NCI-H1694 (cell line): ENCODE measurements at regions not wholly inside any gene's neighbourhood (a gene's known extent, or its start where the extent isn't known, plus 50 kb on each side); places are given as distances from the start of the nearest gene placed in this dataset.
"Not testable (repeated sequence)": the region's sequence is repeated elsewhere in the genome, so short reads cannot be mapped to it uniquely, and the experiment has no call there.

ENCODE experiments used
- DNase-seq: peaks from one replicate; lab custom pipeline; 2025; lab: John Stamatoyannopoulos, UW

DNA sequence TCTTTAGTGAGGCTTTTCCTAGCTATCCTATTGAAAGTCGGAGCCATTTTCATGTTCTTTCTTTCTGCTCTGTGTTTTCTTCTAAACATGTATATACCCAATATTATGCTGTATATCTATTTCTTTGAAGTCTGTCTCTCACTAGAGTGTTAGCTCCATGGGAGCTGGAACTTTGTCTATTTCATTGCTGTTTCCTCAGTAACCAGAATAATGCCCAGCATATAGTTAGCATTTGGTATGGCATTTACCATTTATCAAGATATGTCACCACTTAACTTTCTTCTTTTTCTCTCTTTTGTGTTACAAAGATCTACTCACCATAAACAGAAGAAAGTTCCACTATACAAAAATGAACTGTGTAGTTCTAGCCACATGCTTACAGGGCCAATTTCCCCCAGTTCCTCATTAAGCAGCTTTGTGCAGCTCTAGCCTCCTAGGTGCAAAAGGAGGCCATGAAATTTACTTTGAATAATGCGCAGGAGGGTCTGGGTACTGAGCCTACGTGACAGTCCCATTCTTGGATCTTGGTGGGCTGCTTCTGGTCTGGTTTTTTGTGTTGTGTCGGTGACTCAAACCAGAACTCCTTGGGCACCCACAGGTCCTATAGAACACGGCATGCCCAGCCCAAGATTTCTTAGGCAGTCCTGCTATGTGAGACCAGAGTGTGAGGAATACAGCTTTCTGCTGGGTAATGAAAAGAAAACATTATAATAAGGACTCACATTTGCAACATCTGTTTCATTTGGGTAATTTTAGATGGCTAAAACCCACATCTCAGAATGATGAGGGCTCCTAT is 302.3 kb upstream of the IGFBP7 start:
- no peak for DNase-seq

- no peak for DNase-seq
These were observed 300.3 kb upstream of the IGFBP7 start for GRCh38 chr4:57410331-57411052.

GRCh38 chr4:57405359-57405758 is 295.2 kb upstream of the IGFBP7 start:
- DNase-seq: no peak

GRCh38 chr4:57404483-57404882 is 294.3 kb upstream of the IGFBP7 start:
- DNase-seq: no peak

- DNase-seq: no peak
These were observed 293.4 kb upstream of the IGFBP7 start for GRCh38 chr4:57403591-57403990.

- no peak for DNase-seq
These were observed 291.4 kb upstream of the IGFBP7 start for GRCh38 chr4:57401586-57401985.

DNA sequence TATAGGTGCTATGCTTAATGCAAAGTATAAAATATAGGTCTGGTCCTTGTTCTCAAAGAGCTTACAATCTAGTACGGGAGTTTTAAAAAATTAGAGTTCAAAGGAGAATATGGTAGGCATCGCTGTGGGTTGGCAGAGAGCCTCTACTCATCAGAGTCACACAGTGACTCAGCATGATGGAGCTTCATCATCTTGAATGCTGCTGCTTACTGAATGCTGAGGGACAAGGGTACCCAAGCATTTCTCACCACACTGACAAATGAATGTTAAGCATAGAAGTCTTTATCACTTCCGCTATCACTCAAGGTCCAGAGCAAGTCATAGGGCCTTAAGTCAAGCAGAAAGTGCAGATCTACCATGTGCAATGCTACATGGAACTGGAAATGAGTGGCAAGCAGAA is 268.6 kb upstream of the IGFBP7 start:
- DNase-seq: no peak

GRCh38 chr4:57374866-57375595 is 264.8 kb upstream of the IGFBP7 start:
- no peak for DNase-seq

- DNase-seq: no peak
These were observed 263.8 kb upstream of the IGFBP7 start for GRCh38 chr4:57373991-57374390.

DNA sequence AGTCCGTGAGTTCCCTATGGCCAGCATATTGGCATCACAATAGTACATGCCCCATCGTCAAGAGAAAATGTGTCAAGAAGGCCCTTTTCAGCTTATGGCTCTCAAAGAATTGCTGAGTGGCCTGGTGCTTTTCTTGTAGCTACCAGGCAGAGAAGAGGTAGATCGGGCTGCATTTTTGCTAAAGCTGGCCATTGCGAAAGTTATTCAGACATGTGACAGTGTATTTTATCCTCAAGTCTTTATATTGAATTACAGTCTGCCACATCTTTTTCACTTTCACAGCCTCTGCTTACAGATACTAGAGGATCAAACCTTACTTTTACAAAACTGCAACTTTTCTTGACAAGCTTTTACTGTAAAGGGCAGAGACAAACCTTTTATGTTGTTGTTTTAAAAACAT is 261.5 kb upstream of the IGFBP7 start:
- DNase-seq: no peak

DNA sequence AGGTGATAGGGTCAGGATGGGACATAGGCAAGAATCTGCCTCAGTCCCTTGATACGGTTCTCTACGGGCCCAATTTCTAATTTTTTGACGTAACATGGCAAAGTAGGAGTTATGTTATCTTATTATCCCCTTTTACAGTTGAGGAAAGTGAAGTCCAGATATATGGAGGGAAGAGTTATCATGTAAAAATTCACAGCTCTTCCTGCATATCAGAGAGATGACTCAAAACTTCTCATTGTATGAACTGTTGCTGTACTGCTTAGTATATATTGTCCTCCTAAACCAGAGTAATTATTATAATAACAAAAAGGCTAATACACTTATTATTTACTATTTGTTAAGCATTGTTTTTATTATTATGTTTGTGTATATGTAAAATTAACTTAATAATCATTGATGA is 260.5 kb upstream of the IGFBP7 start:
- DNase-seq: no peak

DNA sequence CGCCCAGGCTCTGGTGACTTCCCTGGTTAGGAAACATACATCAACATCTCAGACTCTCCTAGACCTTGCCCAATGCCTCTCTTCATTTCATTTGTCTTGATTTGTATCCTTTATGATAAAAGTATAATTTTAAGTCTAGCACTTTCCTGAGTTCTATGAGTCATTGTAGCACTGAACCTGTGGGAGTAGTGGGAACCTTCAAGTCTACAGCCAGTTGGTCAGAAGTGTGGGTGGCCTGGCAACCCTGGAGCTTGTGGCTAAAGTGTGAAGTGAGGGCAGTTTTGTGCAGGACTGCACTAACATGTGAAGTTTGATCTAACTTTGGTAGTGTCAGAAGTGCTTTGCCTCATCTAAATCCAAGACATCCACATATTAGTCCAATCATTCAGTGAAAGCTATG is 259.3 kb upstream of the IGFBP7 start:
- no peak for DNase-seq

DNA sequence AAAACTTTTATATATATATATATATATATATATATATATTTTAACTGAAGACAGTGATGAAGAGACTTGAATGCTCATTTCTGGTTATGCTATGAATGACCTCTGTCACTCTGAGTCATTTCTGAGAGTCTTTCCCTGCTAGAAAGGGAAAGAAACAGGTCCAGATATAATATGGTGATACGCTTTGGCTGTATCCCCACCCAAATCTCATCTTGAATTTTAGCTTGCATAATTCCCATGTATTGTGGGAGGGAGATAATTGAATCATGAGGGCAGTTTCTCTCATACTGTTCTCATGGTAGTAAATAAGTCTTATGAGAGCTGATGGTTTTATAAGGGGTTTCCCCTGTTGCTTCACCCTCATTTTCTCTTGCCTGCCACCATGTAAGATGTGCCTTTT is 254.1 kb upstream of the IGFBP7 start:
- no peak for DNase-seq

- no peak for DNase-seq
These were observed 253.2 kb upstream of the IGFBP7 start for GRCh38 chr4:57363346-57363745.

- DNase-seq: no peak
These were observed 250.5 kb upstream of the IGFBP7 start for GRCh38 chr4:57360681-57361080.

DNA sequence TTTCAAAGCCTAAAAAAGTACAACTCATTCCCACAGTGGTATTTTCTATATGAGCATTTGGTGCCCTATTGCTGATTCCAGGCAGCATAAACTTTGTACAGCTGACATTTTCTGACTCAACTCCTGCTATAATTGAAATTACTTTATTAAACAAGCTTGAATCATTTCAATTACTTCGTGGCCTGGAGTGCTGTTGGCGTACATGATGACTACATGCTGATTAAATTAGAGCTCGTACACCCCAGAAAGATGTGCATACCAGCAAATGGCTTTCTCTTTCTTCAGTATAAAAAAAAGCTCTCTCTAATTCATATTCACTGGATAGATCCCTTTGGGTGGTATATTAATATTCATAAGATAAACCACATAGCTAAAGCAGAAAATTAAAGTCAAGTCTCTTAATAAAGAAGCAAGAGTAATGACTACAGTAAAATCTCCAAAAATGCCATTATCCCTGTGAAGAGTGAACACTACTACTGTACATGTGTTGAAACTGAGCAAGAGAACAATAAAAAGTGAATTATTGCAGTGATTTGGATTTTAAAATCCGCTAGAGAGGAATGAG is 245.0 kb upstream of the IGFBP7 start:
- no peak for DNase-seq

DNA sequence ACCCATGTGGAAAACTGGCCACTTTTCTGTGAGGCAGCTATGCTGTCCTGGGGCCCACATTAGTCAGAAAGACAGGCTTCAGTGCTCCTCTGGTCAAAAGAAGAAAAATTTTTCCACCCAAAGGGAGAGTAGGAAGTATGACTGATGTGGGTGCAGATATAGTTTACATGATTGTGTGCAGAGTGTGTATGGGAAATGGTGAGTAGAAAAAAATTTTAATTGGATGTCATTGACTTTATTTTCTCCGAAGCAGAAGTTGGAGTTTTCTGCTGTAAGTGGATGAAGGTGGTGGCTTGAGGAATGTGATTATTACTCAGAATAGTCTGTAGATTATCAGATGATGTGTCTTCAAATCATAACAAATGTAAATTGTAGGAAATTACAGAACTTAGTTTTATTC is 241.5 kb upstream of the IGFBP7 start:
- no peak for DNase-seq

- no peak for DNase-seq
These were observed 234.1 kb upstream of the IGFBP7 start for GRCh38 chr4:57344296-57344695.

DNA sequence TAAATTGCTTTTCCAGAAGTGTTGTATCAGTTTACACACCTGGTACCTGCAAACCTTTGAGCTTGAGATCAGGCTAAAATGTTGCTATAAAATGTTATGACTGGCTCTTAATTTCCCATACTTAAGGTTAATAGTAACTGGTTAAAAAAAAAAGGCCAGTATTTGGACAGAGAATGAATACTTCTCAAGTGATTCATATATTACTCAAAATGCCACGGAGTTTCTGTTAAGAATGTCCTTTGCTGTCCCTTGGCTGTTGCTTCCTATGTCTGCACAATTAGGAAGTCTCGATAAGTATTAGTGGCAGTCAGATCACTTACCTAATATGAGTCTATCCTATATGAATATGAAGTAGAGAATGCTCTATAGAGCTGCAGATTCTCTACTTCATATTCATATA is 232.2 kb upstream of the IGFBP7 start:
- no peak for DNase-seq

DNA sequence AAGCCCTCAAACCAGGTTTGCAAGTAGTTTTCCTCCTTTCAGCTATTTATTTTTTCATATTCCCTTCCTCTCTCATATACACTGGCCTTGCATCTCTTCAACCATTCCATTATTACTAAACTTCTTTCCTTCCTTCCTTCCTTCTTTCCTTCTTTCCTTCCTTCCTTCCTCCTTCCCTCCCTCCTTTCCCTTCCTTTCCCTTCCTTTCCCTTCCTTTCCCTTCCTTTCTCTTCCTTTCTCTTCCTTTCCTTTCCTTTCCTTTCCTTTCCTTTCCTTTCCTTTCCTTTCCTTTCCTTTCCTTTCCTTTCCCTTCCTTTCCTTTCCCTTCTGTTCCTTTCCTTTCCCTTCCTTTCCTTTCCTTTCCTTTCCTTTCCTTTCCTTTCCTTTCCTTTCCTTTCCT is 228.7 kb upstream of the IGFBP7 start:
- not testable (repeated sequence) for DNase-seq

- DNase-seq: no peak
These were observed 223.5 kb upstream of the IGFBP7 start for GRCh38 chr4:57333684-57334083.

DNA sequence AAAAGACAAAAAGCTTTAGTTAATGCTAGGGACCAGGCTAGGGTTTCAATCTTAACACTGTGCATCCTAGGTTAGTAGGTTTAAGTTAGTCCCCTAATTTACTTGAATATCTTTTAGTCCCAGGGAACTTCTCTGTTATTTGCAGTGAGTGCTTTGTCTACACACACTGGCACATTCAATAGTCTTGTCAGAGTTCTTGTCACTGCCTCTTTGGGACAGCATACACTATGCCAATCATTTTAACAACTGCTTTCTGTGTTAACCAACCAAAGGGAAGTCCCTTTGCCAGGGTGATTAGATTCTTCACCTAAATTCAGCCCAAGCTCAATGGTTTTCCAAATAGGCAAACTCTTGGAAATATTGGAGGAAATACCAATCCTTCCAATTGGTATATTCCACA is 221.8 kb upstream of the IGFBP7 start:
- no peak for DNase-seq

DNA sequence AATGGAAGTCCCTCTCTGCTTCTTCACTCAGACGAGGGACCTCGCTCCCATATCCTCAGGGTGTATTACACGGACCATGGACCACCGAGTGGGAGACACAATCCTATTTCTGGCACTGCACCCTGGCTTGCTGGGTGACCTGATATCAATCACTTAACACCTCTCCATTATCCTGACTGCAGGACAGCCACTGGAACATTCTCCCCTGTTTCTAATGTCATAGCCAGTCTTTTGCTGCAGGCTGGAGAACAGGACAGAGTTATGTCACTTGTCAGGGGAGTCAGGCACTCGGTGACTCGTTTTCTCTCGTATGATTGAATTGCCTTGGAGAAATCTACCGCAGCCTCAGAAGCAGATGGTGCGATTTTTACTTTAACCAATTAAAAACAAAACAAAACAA is 219.1 kb upstream of the IGFBP7 start:
- DNase-seq: no peak
